Left lung (tissue), 4 donors: ENCODE measurements at regions not wholly inside any gene's neighbourhood (a gene's known extent, or its start where the extent isn't known, plus 50 kb on each side); places are given as distances from the start of the nearest gene placed in this dataset.

Experiments used
- ATAC-seq: fragments of 200-7000 bp; cut with Tn5 transposase; one replicate; pipeline ENCODE4 v1.9.1; 2020; ENCODE audit warnings: moderate library complexity
- DNase-seq, 4 donors: peaks; one replicate each; pipeline ENCODE4 v3.0.0-alpha.2; 2013 to 2020
- H3K27ac ChIP-seq, 2 donors: fragments of 200-600 bp; sonication (generic) in 1 of 2; one replicate each; pipeline versions ENCODE4 v1.5.0 to v1.8.0; 2020 to 2021
- H3K27me3 ChIP-seq, 2 donors: fragments of 200-600 bp; sonication (generic) in 1 of 2; one replicate each; pipeline versions ENCODE4 v1.5.0 to v1.8.0; 2020 to 2021
- H3K36me3 ChIP-seq, 2 donors: fragments of 200-600 bp; sonication (generic) in 1 of 2; one replicate each; pipeline versions ENCODE4 v1.5.0 to v1.8.0; 2020 to 2021
- H3K4me1 ChIP-seq, 2 donors: fragments of 200-600 bp; one replicate each; pipeline ENCODE4 v1.8.0; 2021
- H3K4me3 ChIP-seq, 2 donors: fragments of 200-600 bp; sonication (generic) in 1 of 2; one replicate each; pipeline versions ENCODE4 v1.5.0 to v1.8.0; 2020 to 2021; ENCODE audit warnings: mild to moderate bottlenecking in 1 of 2
- H3K9me3 ChIP-seq, 2 donors: fragments of 200-600 bp; sonication (generic) in 1 of 2; one replicate each; pipeline versions ENCODE4 v1.5.0 to v1.8.0; 2020 to 2021
- intact Hi-C, 2 donors: fragments of 100-400 bp; cut with DNase I; formaldehyde crosslinking; loops; one replicate each; pipeline versions ENCODE4 v1.11.2 to v1.14.2; 2022
- TF ChIP-seq, protein P1 (sequence below), 2 donors: fragments of 200-600 bp; sonication (generic) in 1 of 2; IDR thresholded peaks; one replicate each; pipeline versions ENCODE4 v1.5.0 to v1.8.0; 2021; ENCODE audit warnings: antibody characterized with exemption in 2 of 2
- donor health status: DM: no; HTN: yes; CAD: no.
- donor health status: DM: no; HTN: no; CAD: no.

DNA sequence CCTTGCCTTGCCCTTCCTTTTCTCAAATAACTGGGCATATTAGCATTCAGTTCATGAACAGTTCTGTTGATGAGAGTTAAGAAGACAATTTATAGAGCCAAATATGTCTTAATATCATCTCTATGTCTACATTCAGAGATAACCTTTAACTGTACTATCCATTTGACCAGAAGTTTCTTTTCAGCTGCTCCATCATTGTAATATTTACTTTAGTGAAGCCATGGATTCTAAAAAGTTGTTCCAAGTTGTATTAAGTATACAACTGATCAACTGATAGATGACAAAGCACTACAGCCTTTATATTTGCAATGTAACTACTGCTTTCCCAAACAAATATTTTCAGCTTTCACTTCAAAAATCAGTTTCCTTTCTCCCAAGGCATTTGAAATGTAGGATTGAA is 1252.7 kb downstream of the EPHA7 start:
- DNase-seq (peak in 1 of 4 donors; percentile 19), ATAC-seq (no peak)
- Histone ChIP-seq H3K4me3 (no peak overlapping the region), H3K4me1 (no peaks in the 10 kb centered on the region), H3K36me3 (no peaks in the 10 kb centered on the region), H3K27ac (no peak overlapping the region), H3K9me3 (peaks cover 0 to 5% of the 10 kb centered on the region in 2 donors), H3K27me3 (no peaks in the 10 kb centered on the region)
- TF ChIP-seq, protein P1, sequence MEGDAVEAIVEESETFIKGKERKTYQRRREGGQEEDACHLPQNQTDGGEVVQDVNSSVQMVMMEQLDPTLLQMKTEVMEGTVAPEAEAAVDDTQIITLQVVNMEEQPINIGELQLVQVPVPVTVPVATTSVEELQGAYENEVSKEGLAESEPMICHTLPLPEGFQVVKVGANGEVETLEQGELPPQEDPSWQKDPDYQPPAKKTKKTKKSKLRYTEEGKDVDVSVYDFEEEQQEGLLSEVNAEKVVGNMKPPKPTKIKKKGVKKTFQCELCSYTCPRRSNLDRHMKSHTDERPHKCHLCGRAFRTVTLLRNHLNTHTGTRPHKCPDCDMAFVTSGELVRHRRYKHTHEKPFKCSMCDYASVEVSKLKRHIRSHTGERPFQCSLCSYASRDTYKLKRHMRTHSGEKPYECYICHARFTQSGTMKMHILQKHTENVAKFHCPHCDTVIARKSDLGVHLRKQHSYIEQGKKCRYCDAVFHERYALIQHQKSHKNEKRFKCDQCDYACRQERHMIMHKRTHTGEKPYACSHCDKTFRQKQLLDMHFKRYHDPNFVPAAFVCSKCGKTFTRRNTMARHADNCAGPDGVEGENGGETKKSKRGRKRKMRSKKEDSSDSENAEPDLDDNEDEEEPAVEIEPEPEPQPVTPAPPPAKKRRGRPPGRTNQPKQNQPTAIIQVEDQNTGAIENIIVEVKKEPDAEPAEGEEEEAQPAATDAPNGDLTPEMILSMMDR (IDR thresholded peaks at IDR 0.05), result no peak
- intact Hi-C loops, result no loop called here

DNA sequence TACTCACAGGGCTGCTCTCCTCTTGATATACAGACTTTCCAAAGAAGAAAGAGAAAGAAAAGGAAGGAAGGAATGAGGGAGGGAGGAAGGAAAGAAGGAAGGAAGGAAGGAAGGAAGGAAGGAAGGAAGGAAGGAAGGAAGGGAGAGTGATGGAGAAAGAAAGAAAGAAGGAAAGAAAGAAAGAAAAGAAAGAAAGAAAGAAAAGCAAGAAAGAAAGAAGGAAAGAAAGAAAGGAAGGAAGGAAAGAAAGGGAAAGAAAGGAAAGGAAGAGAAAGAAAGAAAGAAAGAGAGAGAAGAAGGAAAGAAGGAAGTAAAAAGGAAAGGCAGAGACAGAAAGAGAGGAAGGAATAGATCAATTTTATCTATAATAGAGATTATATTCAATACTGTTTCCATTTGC is 1257.4 kb downstream of the EPHA7 start:
- DNase-seq (no peak), ATAC-seq (no peak)
- Histone ChIP-seq H3K27me3 (no peaks in the 10 kb centered on the region), H3K36me3 (no peaks in the 10 kb centered on the region), H3K4me1 (no peaks in the 10 kb centered on the region), H3K9me3 (peaks cover 0 to 5% of the 10 kb centered on the region in 2 donors), H3K27ac (no peak overlapping the region), H3K4me3 (no peak overlapping the region)
- TF ChIP-seq, protein P1 (IDR thresholded peaks at IDR 0.05), result no peak
- intact Hi-C loops, result no loop called here

DNA sequence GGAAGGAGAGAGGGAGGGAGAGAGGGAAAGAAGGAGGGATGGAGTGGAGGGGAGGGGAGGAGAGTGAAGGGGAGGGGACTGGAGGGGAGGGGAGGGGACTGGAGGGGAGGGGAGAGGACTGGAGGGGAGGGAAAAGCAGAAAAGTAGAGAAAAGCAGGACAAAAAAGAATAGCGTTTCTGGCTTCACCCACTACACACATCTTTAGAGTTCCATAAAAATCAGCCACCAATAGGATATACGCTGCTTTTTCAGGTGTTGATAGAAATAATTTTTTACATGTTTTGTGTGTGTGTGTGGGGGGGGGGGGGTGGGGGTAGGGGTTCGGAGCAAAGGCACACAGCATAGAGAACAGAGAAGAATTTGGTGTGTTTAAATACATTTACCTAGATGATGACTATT is 1259.1 kb downstream of the EPHA7 start:
- DNase-seq, result no peak
- Histone ChIP-seq H3K4me3 (no peak overlapping the region), H3K9me3 (peaks cover 0 to 5% of the 10 kb centered on the region in 2 donors), H3K36me3 (no peaks in the 10 kb centered on the region), H3K27me3 (no peaks in the 10 kb centered on the region), H3K4me1 (no peaks in the 10 kb centered on the region), H3K27ac (no peak overlapping the region)
- intact Hi-C loops, result no loop called here
- no peak for ATAC-seq
- TF ChIP-seq, protein P1 (IDR thresholded peaks at IDR 0.05), result no peak

DNA sequence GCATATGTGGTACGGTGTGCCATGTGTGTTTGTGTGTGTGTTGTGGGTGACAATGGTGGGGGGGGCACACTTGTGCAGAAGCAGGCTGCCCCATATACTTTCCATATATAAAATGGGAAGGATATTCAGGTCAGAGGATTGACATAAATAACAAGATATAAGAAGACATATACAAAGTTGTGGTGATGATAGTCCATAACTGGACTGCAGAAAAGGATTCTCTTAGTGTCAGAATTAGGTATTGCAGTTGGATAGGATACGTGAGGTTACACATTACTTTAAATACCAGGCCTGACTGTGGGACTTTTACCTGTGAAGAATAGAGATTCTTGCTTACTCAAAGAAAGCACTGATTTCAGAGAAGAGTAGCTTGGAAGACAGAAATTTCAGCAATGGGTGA is 1260.3 kb downstream of the EPHA7 start:
- no peaks in the 10 kb centered on the region for H3K4me1 ChIP-seq
- ATAC-seq, result no peak
- no peaks in the 10 kb centered on the region for H3K9me3 ChIP-seq
- H3K4me3 ChIP-seq, result no peak overlapping the region
- H3K27ac ChIP-seq, result no peak overlapping the region
- no peak for DNase-seq
- intact Hi-C loops, result no loop called here
- TF ChIP-seq, protein P1 (IDR thresholded peaks at IDR 0.05), result no peak
- no peaks in the 10 kb centered on the region for H3K27me3 ChIP-seq
- H3K36me3 ChIP-seq, result no peaks in the 10 kb centered on the region

DNA sequence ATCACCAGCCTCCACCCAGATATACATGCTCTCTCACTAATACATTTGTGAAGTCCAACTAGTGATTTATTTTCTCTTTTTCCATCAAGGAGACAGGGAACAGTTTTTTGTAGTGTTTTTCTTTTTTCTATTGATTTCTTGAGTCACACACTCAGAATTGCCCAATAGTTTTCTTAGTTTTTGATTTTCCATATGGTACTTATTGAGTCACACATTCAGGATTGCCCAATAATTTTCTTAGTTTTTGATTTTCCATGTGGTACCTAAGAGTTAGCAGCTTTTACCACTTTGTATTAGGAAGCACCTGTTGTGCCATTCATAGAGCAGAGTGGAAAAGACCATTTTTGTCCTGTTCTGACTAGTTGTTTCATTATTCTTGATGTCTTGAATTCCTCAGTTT is 1268.8 kb downstream of the EPHA7 start:
- Histone ChIP-seq H3K27me3 (no peaks in the 10 kb centered on the region), H3K27ac (no peak overlapping the region), H3K4me3 (no peak overlapping the region), H3K9me3 (no peaks in the 10 kb centered on the region), H3K36me3 (no peaks in the 10 kb centered on the region), H3K4me1 (no peaks in the 10 kb centered on the region)
- intact Hi-C loops, result no loop called here
- DNase-seq (no peak), ATAC-seq (no peak)
- TF ChIP-seq, protein P1 (IDR thresholded peaks at IDR 0.05), result no peak
